DLD1 (cell line): ENCODE measurements at regions not wholly inside any gene's neighbourhood (a gene's known extent, or its start where the extent isn't known, plus 50 kb on each side); places are given as distances from the start of the nearest gene placed in this dataset.

ENCODE experiments used
- in situ Hi-C: cut with HindIII; loops from 2 replicates; pipeline ENCODE4 v1.10.0; 2017; ENCODE audit warnings: low sequenced_read_pairs

GRCh38 chr12:124517260-124518050, 50.0 kb downstream of the NCOR2 start:
- in situ Hi-C loops = no loop called here

- in situ Hi-C loops = no loop called here
Measured at GRCh38 chr12:124516850-124517249, 50.6 kb downstream of the NCOR2 start.

- in situ Hi-C loops = no loop called here
Measured at GRCh38 chr12:124515981-124516380, 51.4 kb downstream of the NCOR2 start.

GRCh38 chr12:124514996-124515932, 52.1 kb downstream of the NCOR2 start:
- in situ Hi-C loops = no loop called here

GRCh38 chr12:124514145-124514995, 53.0 kb downstream of the NCOR2 start:
- in situ Hi-C loops = no loop called here

GRCh38 chr12:124513297-124513867, 54.0 kb downstream of the NCOR2 start:
- in situ Hi-C loops = no loop called here

- in situ Hi-C loops = no loop called here
Measured at GRCh38 chr12:124512667-124513296, 54.6 kb downstream of the NCOR2 start.

- in situ Hi-C loops = no loop called here
Measured at GRCh38 chr12:124511259-124511985, 56.0 kb downstream of the NCOR2 start.

GRCh38 chr12:124510301-124510970, 57.0 kb downstream of the NCOR2 start:
- in situ Hi-C loops = no loop called here

GRCh38 chr12:124509676-124510300, 57.6 kb downstream of the NCOR2 start:
- in situ Hi-C loops = no loop called here

- in situ Hi-C loops = no loop called here
Measured at GRCh38 chr12:124509300-124509675, 58.1 kb downstream of the NCOR2 start.

- in situ Hi-C loops = no loop called here
Measured at GRCh38 chr12:124508381-124509079, 58.9 kb downstream of the NCOR2 start.

GRCh38 chr12:124507188-124508109, 60.0 kb downstream of the NCOR2 start:
- in situ Hi-C loops = no loop called here

- in situ Hi-C loops = no loop called here
Measured at GRCh38 chr12:124506832-124507153, 60.6 kb downstream of the NCOR2 start.

GRCh38 chr12:124506145-124506831, 61.1 kb downstream of the NCOR2 start:
- in situ Hi-C loops = no loop called here

- in situ Hi-C loops = no loop called here
Measured at GRCh38 chr12:124505001-124505818, 62.2 kb downstream of the NCOR2 start.
